22Rv1 (cell line): ENCODE measurements at regions not wholly inside any gene's neighbourhood (a gene's known extent, or its start where the extent isn't known, plus 50 kb on each side); places are given as distances from the start of the nearest gene placed in this dataset.
"Not testable (repeated sequence)": the region's sequence is repeated elsewhere in the genome, so short reads cannot be mapped to it uniquely, and the experiment has no call there.

Experiments used
- CTCF ChIP-seq: fragments of 450-650 bp; IDR thresholded peaks from 2 replicates; pipeline ENCODE4 v1.5.1; 2017; ENCODE audit warnings: mild to moderate bottlenecking
- ZFX ChIP-seq: fragments of 450-650 bp; IDR thresholded peaks from 2 replicates; pipeline ENCODE4 v1.6.1; 2017; ENCODE audit warnings: antibody characterized with exemption, borderline replicate concordance

DNA sequence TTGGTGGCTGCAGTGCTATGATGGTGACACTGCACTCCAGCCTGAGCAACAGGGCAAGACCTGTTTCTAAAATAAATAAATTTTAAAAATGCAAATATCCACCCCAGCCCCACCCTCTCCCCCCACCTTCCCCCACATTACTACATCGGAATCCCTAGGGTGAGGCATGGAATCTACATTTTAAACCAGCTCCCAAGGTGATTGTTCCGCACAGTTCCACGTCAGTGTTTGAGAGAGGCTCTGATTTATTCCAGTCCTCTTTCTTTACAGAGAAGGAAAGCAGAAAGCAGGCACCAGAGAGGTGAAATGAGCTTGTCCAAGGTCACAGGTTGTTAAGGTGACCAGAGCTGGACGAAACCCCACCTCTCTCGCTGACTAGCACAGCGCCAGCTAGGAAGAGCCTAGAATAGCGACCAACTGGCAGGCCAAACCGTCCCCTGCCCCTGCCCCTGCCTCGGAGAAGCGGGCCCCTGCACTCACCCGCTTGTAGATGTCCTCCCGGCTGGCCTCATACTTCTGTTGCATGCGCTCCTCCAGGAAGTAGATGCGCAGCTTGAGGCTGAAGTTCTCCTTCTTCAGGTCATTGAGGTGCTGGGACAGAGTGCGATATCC is 136.7 kb upstream of the NBPF9 start:
- TF ChIP-seq CTCF, ZFX: not testable (repeated sequence)
